CD14-positive monocyte (primary cell): ENCODE measurements at regions not wholly inside any gene's neighbourhood (a gene's known extent, or its start where the extent isn't known, plus 50 kb on each side); places are given as distances from the start of the nearest gene placed in this dataset.

Experiments
- DNase-seq, 3 donors: peaks; one replicate each; pipeline ENCODE4 v3.0.0-alpha.2; 2011 to 2022
- H2AFZ ChIP-seq: 2 replicates; pipeline ENCODE4 v1.6.0; 2012; ENCODE audit warnings: mild to moderate bottlenecking, low read depth, low read length, inconsistent platforms; ENCODE audit not compliant: insufficient read depth, poor library complexity, severe bottlenecking
- H3K27ac ChIP-seq, 2 donors: 1 replicate in 1 of 2; 2 replicates in 1 of 2; pipeline ENCODE4 v1.5.1; 2012 to 2013; ENCODE audit warnings: low read length in 2 of 2, control low read depth in 1 of 2, inconsistent platforms in 1 of 2, low read depth in 1 of 2, mild to moderate bottlenecking in 1 of 2
- H3K27me3 ChIP-seq, 2 donors: one replicate each; pipeline versions ENCODE4 v1.6.0 to v1.6.1; 2011 to 2013; ENCODE audit warnings: low read length in 2 of 2; ENCODE audit not compliant: control insufficient read depth in 2 of 2, insufficient read depth in 2 of 2
- H3K36me3 ChIP-seq, 2 donors: replicated peaks in 1 of 2; 1 replicate in 1 of 2; 2 replicates in 1 of 2; pipeline versions ENCODE4 v1.5.1 to v1.6.1; 2012 to 2013; ENCODE audit warnings: low read length in 2 of 2, control low read depth in 1 of 2, inconsistent platforms in 1 of 2, mild to moderate bottlenecking in 1 of 2; ENCODE audit not compliant: insufficient read depth in 2 of 2, control insufficient read depth in 1 of 2
- H3K4me1 ChIP-seq, 2 donors: 1 replicate in 1 of 2; 2 replicates in 1 of 2; pipeline versions ENCODE4 v1.5.1 to v1.6.1; 2012 to 2013; ENCODE audit warnings: low read length in 2 of 2, control low read depth in 1 of 2, inconsistent platforms in 1 of 2, mild to moderate bottlenecking in 1 of 2, moderate library complexity in 1 of 2; ENCODE audit not compliant: insufficient read depth in 2 of 2, control insufficient read depth in 1 of 2
- H3K4me2 ChIP-seq: replicated peaks from 2 replicates; pipeline ENCODE3; 2012; ENCODE audit warnings: low read length, moderate library complexity, mild to moderate bottlenecking; ENCODE audit not compliant: poor library complexity, severe bottlenecking; ENCODE audit errors: extremely low read depth
- H3K4me3 ChIP-seq, 3 experiments: fragments of 200-600 bp in 1 of 3; sonication (generic) in 1 of 3; replicated peaks in 1 of 3; 1 replicate in 2 of 3; 2 replicates in 1 of 3; pipeline ENCODE4 v1.5.1; 2011 to 2013; ENCODE audit warnings: low read length in 3 of 3, mild to moderate bottlenecking in 3 of 3, control low read depth in 2 of 3, low read depth in 2 of 3, inconsistent platforms in 1 of 3, moderate library complexity in 1 of 3
- H3K79me2 ChIP-seq: 2 replicates; pipeline ENCODE4 v1.6.0; 2012; ENCODE audit warnings: mild to moderate bottlenecking, control low read depth, inconsistent platforms, low read length, moderate library complexity; ENCODE audit not compliant: insufficient read depth
- H3K9ac ChIP-seq: 2 replicates; pipeline ENCODE4 v1.6.0; 2017; ENCODE audit warnings: low read length, mild to moderate bottlenecking; ENCODE audit not compliant: insufficient read depth, poor library complexity, severe bottlenecking
- H3K9me3 ChIP-seq, 2 donors: replicated peaks in 1 of 2; 1 replicate in 1 of 2; 2 replicates in 1 of 2; pipeline versions ENCODE4 v1.5.1 to v1.6.1; 2012 to 2013; ENCODE audit warnings: low read length in 2 of 2, control low read depth in 1 of 2; ENCODE audit not compliant: control insufficient read depth in 1 of 2, insufficient read depth in 1 of 2
- H4K20me1 ChIP-seq: 2 replicates; pipeline ENCODE4 v1.6.0; 2012; ENCODE audit warnings: mild to moderate bottlenecking, low read length, control low read depth, moderate library complexity; ENCODE audit not compliant: insufficient read depth
- H3K27ac Mint-ChIP-seq, 7 donors: one replicate each; pipeline ENCODE4 v1.8.0; 2020; ENCODE audit warnings: mild to moderate bottlenecking in 7 of 7, mixed read lengths in 7 of 7, moderate library complexity in 6 of 7, inconsistent platforms in 2 of 7
- H3K27me3 Mint-ChIP-seq, 3 donors: one replicate each; pipeline ENCODE4 v1.8.0; 2021 to 2022; ENCODE audit warnings: low read depth in 3 of 3, mild to moderate bottlenecking in 3 of 3, mixed read lengths in 3 of 3, moderate library complexity in 3 of 3, inconsistent platforms in 1 of 3
- H3K36me3 Mint-ChIP-seq, 2 donors: one replicate each; pipeline ENCODE4 v1.8.0; 2020; ENCODE audit warnings: mixed read lengths in 2 of 2, inconsistent platforms in 1 of 2, mild to moderate bottlenecking in 1 of 2
- H3K4me1 Mint-ChIP-seq: one replicate; pipeline ENCODE4 v1.8.0; 2020; ENCODE audit warnings: mild to moderate bottlenecking, mixed read lengths
- H3K4me3 Mint-ChIP-seq, 2 donors: one replicate each; pipeline ENCODE4 v1.8.0; 2020; ENCODE audit warnings: mild to moderate bottlenecking in 2 of 2, mixed read lengths in 2 of 2, moderate library complexity in 1 of 2
- H3K9me3 Mint-ChIP-seq, 7 donors: one replicate each; pipeline ENCODE4 v1.8.0; 2020 to 2022; ENCODE audit warnings: mixed read lengths in 7 of 7, mild to moderate bottlenecking in 6 of 7, moderate library complexity in 6 of 7, inconsistent platforms in 2 of 7
- CTCF ChIP-seq: fragments of 200-600 bp; IDR thresholded peaks from one replicate; pipeline ENCODE4 v1.8.0; 2022; ENCODE audit warnings: antibody characterized with exemption, mild to moderate bottlenecking
- WGBS: methylation state at CpG from one replicate; pipeline ENCODE4 v1.1.5; 2013; ENCODE audit warnings: missing lambda C conversion rate; ENCODE audit not compliant: insufficient coverage; 5-methylcytosine and 5-hydroxymethylcytosine counted together
- intact Hi-C, 2 donors: fragments of 100-400 bp; cut with micrococcal nuclease; formaldehyde crosslinking; loops; one replicate each; pipeline versions ENCODE4 v1.15.0 to v1.15.1; 2023

- no peaks in the 10 kb centered on the region for H3K36me3 ChIP-seq
- WGBS: 0% methylated on average over 4 of the region's 4 CpGs
- H3K4me2 ChIP-seq: peak overlapping the region; percentile 55
- H3K9me3 ChIP-seq: no peaks in the 10 kb centered on the region
- Mint-ChIP-seq H3K4me1 (peaks cover 84% of the 10 kb centered on the region), H3K27ac (peak overlapping the region in 6 of 7 donors; percentile 5 to 64 (median 35)), H3K36me3 (peaks cover 4 to 6% of the 10 kb centered on the region in 2 donors), H3K27me3 (peaks cover 0 to 10% (median 5%) of the 10 kb centered on the region in 3 donors), H3K9me3 (no peaks in the 10 kb centered on the region), H3K4me3 (peak overlapping the region; percentile 2 to 63)
- peak overlapping the region in 1 of 3 experiments; percentile 37 for H3K4me3 ChIP-seq
- no peak overlapping the region for H3K9ac ChIP-seq
- no peaks in the 10 kb centered on the region for H3K79me2 ChIP-seq
- DNase-seq: peak; percentile 11 to 62 (median 51)
- no peaks in the 10 kb centered on the region for H4K20me1 ChIP-seq
- H3K4me1 ChIP-seq: peaks cover 68 to 79% of the 10 kb centered on the region in 2 donors
- H3K27me3 ChIP-seq: no peaks in the 10 kb centered on the region
- peak overlapping the region in 1 of 2 donors; percentile 4 for H3K27ac ChIP-seq
- no peak overlapping the region for H2AFZ ChIP-seq
- intact Hi-C loops: loop anchor here in 1 of 2 donors (10.0 kb wide), 1 partner anchor 179 kb away; no protein-coding TSS in a partner anchor
- TF ChIP-seq CTCF: no peak
These were observed 64.4 kb upstream of the MAFB start for GRCh38 chr20:40753472-40753871.

- DNase-seq: no peak
- 13% methylated on average over 5 of the region's 6 CpGs for WGBS
- intact Hi-C loops: loop anchor here in 1 of 2 donors (10.0 kb wide), 1 partner anchor 180 kb away; no protein-coding TSS in a partner anchor
- H3K27me3 ChIP-seq: no peaks in the 10 kb centered on the region
- Mint-ChIP-seq H3K27ac (peak overlapping the region in 1 of 7 donors; percentile 80), H3K36me3 (peaks cover 3 to 6% of the 10 kb centered on the region in 2 donors), H3K4me3 (no peak overlapping the region), H3K4me1 (peaks cover 82% of the 10 kb centered on the region), H3K27me3 (peaks cover 0 to 10% (median 5%) of the 10 kb centered on the region in 3 donors), H3K9me3 (no peaks in the 10 kb centered on the region)
- no peak for TF ChIP-seq CTCF
- H3K27ac ChIP-seq: peak overlapping the region; percentile 4 to 22
- no peaks in the 10 kb centered on the region for H4K20me1 ChIP-seq
- no peak overlapping the region for H2AFZ ChIP-seq
- H3K4me1 ChIP-seq: peaks cover 68 to 79% of the 10 kb centered on the region in 2 donors
- peak overlapping the region; percentile 16 for H3K4me2 ChIP-seq
- H3K4me3 ChIP-seq: no peak overlapping the region
- H3K36me3 ChIP-seq: no peaks in the 10 kb centered on the region
- no peaks in the 10 kb centered on the region for H3K9me3 ChIP-seq
- no peak overlapping the region for H3K9ac ChIP-seq
- no peaks in the 10 kb centered on the region for H3K79me2 ChIP-seq
These were observed 65.4 kb upstream of the MAFB start for GRCh38 chr20:40754339-40754943.
